Type B pancreatic cell (in vitro differentiated cells): ENCODE measurements at regions not wholly inside any gene's neighbourhood (a gene's known extent, or its start where the extent isn't known, plus 50 kb on each side); places are given as distances from the start of the nearest gene placed in this dataset.

Experiments used
- DNase-seq: peaks from one replicate; pipeline ENCODE4 v3.0.0; 2021; ENCODE audit warnings: mixed read lengths; ENCODE audit not compliant: unreplicated experiment; ENCODE audit errors: extremely low spot score
- H3K27ac Mint-ChIP-seq: 2 replicates; pipeline ENCODE4 v1.8.0; 2021; ENCODE audit warnings: mild to moderate bottlenecking, mixed read lengths
- H3K27me3 Mint-ChIP-seq: 2 replicates; pipeline ENCODE4 v1.8.0; 2021; ENCODE audit warnings: mixed read lengths
- H3K36me3 Mint-ChIP-seq: 2 replicates; pipeline ENCODE4 v1.8.0; 2021; ENCODE audit warnings: mixed read lengths
- H3K4me1 Mint-ChIP-seq: one replicate; pipeline ENCODE4 v1.8.0; 2021; ENCODE audit warnings: mixed read lengths; ENCODE audit not compliant: unreplicated experiment
- H3K4me3 Mint-ChIP-seq: 2 replicates; pipeline ENCODE4 v1.8.0; 2021; ENCODE audit warnings: mild to moderate bottlenecking, mixed read lengths
- H3K9me3 Mint-ChIP-seq: 2 replicates; pipeline ENCODE4 v1.8.0; 2021; ENCODE audit warnings: mixed read lengths
- CTCF ChIP-seq: fragments of 200-600 bp; sonication (generic); conservative IDR thresholded peaks from 2 replicates; pipeline ENCODE4 v1.5.0; 2021; ENCODE audit warnings: antibody characterized with exemption, mild to moderate bottlenecking

- no peak for DNase-seq
- Mint-ChIP-seq H3K9me3 (no peaks in the 10 kb centered on the region), H3K36me3 (no peaks in the 10 kb centered on the region), H3K27me3 (peaks cover 63% of the 10 kb centered on the region), H3K27ac (peak overlapping the region; percentile 73), H3K4me1 (peaks cover 13% of the 10 kb centered on the region), H3K4me3 (no peak overlapping the region)
- no peak for TF ChIP-seq CTCF
These were observed 113.3 kb upstream of the SSTR4 start for GRCh38 chr20:22921595-22922421.

GRCh38 chr20:22922987-22923386, 112.1 kb upstream of the SSTR4 start:
- peaks cover 22% of the 10 kb centered on the region for H3K4me1 Mint-ChIP-seq
- H3K9me3 Mint-ChIP-seq = no peaks in the 10 kb centered on the region
- no peaks in the 10 kb centered on the region for H3K36me3 Mint-ChIP-seq
- H3K27ac Mint-ChIP-seq = no peak overlapping the region
- no peak overlapping the region for H3K4me3 Mint-ChIP-seq
- DNase-seq = no peak
- peaks cover 63% of the 10 kb centered on the region for H3K27me3 Mint-ChIP-seq
- no peak for TF ChIP-seq CTCF

GRCh38 chr20:22924046-22924737, 110.9 kb upstream of the SSTR4 start:
- Mint-ChIP-seq H3K4me3 (no peak overlapping the region), H3K9me3 (no peaks in the 10 kb centered on the region), H3K4me1 (peaks cover 24% of the 10 kb centered on the region), H3K27ac (no peak overlapping the region), H3K36me3 (no peaks in the 10 kb centered on the region), H3K27me3 (peaks cover 66% of the 10 kb centered on the region)
- DNase-seq = no peak
- TF ChIP-seq CTCF = no peak

- Mint-ChIP-seq H3K36me3 (no peaks in the 10 kb centered on the region), H3K27me3 (peaks cover 67% of the 10 kb centered on the region), H3K4me3 (no peak overlapping the region), H3K9me3 (no peaks in the 10 kb centered on the region), H3K27ac (no peak overlapping the region), H3K4me1 (peaks cover 24% of the 10 kb centered on the region)
- no peak for DNase-seq
- TF ChIP-seq CTCF = no peak
These were observed 110.0 kb upstream of the SSTR4 start for GRCh38 chr20:22924949-22925612.

GRCh38 chr20:22925613-22925983, 109.5 kb upstream of the SSTR4 start:
- H3K36me3 Mint-ChIP-seq = no peaks in the 10 kb centered on the region
- H3K9me3 Mint-ChIP-seq = no peaks in the 10 kb centered on the region
- no peak for TF ChIP-seq CTCF
- H3K27ac Mint-ChIP-seq = no peak overlapping the region
- H3K4me3 Mint-ChIP-seq = no peak overlapping the region
- DNase-seq = no peak
- peaks cover 24% of the 10 kb centered on the region for H3K4me1 Mint-ChIP-seq
- peaks cover 66% of the 10 kb centered on the region for H3K27me3 Mint-ChIP-seq
